ENCODE measurements at regions not wholly inside any gene's neighbourhood (a gene's known extent, or its start where the extent isn't known, plus 50 kb on each side); places are given as distances from the start of the nearest gene placed in this dataset.

GRCh38 chr5:38167562-38167996 is 90.8 kb upstream of the EGFLAM start:
- TF ChIP-seq CTCF (IDR thresholded peaks at IDR 0.05) (no peak), POLR2A (IDR thresholded peaks at IDR 0.05) (no peak), POLR2AphosphoS5 (IDR thresholded peaks at IDR 0.05) (no peak), EP300 (IDR thresholded peaks at IDR 0.05) (no peak)
